ENCODE measurements at regions not wholly inside any gene's neighbourhood (a gene's known extent, or its start where the extent isn't known, plus 50 kb on each side); places are given as distances from the start of the nearest gene placed in this dataset.

DNA sequence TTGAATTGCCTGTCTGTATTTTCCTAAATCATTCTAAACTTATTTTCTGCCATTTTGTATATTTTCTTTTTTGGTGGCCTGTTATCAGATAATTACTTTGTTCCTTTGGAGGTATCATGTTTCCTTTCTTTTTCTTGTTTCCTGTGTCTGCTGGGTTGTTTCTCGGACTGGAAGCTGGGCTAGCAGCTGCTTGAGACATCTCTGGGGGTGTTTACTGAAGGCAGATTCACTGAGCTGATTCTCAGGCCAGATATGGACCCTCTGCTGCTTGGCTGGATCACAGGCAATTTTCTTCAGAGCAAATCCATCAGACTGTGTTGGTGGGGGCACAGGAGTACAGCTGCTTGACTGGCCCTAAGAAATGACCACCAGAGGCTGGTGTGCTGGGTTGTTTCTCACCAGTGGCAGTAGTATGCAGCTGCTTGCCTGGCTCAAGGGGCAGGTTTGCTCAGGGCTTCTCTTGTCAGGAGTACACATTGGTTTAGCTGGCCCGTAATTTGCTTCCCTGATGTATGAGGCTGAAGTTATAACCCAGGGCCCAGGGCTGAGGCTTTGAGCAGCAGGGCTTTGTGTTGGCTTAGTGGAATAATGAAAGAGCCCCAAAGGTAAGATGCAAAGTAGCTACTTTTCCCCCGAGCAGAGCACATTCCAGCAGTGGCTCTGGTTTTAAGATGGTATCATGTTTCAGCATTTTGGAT lies 680.6 kb downstream of the TECRL start:
- CTCF ChIA-PET: no interaction called here
- Histone ChIP-seq H3K4me2 (ENCODE audit: low read depth, low read length) (no peak overlapping the region), H3K23ac (ENCODE audit: low read depth, low read length) (no peak overlapping the region), H4K8ac (ENCODE audit: low read depth in 2 of 2, low read length in 2 of 2) (no peak overlapping the region), H4K91ac (ENCODE audit: insufficient read depth, low read depth, low read length) (no peak overlapping the region), H2BK20ac (ENCODE audit: low read depth, low read length) (no peak overlapping the region), H3K27me3 (ENCODE audit: control insufficient read depth, insufficient read depth, low read length) (no peaks in the 10 kb centered on the region), H2BK120ac (ENCODE audit: low read depth, low read length) (no peak overlapping the region), H2AK9ac (replicated peaks; ENCODE audit: low read depth, low read length, poor library complexity) (no peak overlapping the region), H2BK5ac (ENCODE audit: low read depth, low read length, poor library complexity, severe bottlenecking) (no peak overlapping the region), H3K56ac (ENCODE audit: extremely low read depth, insufficient read depth, low read length) (no peak overlapping the region), H3K36me3 (ENCODE audit: control insufficient read depth, insufficient read depth, low read length) (no peaks in the 10 kb centered on the region), H3K27ac (ENCODE audit: insufficient read depth, low read length) (no peak overlapping the region), H3K4me1 (ENCODE audit: control insufficient read depth, insufficient read depth, low read length) (no peaks in the 10 kb centered on the region), H2AK5ac (ENCODE audit: low read depth, low read length) (no peak overlapping the region), H2AFZ (replicated peaks; ENCODE audit: low read length, poor library complexity) (no peak overlapping the region), H3K4ac (ENCODE audit: low read depth, low read length) (no peak overlapping the region), H3K79me1 (ENCODE audit: low read depth in 1 of 2, low read length in 2 of 2) (no peaks in the 10 kb centered on the region), H3K4me3 (ENCODE audit: insufficient read depth, low read depth, low read length) (no peak overlapping the region), H3K9me3 (ENCODE audit: control insufficient read depth, insufficient read depth, low read length) (peaks cover 8% of the 10 kb centered on the region), H3K14ac (replicated peaks; ENCODE audit: low read depth, low read length) (no peak overlapping the region), H3K18ac (ENCODE audit: low read depth, low read length) (no peak overlapping the region), H3K9ac (ENCODE audit: low read depth, low read length) (no peak overlapping the region), H4K5ac (ENCODE audit: low read depth, low read length) (no peak overlapping the region), H3K9me1 (ENCODE audit: insufficient read depth, low read length) (no peaks in the 10 kb centered on the region), H2BK15ac (ENCODE audit: low read depth, low read length) (no peak overlapping the region), H4K20me1 (ENCODE audit: insufficient read depth, low read length) (no peaks in the 10 kb centered on the region)
- DNase-seq: no peak
- no peak for TF ChIP-seq RCOR1 (IDR thresholded peaks at IDR 0.05; ENCODE audit: insufficient replicate concordance, low read length)
- TF ChIP-seq MXI1 (IDR thresholded peaks at IDR 0.05; ENCODE audit: borderline replicate concordance, low read depth, low read length): no peak
- TF ChIP-seq CEBPB (IDR thresholded peaks at IDR 0.05; ENCODE audit: low read depth, low read length): no peak
- TF ChIP-seq, protein P1, sequence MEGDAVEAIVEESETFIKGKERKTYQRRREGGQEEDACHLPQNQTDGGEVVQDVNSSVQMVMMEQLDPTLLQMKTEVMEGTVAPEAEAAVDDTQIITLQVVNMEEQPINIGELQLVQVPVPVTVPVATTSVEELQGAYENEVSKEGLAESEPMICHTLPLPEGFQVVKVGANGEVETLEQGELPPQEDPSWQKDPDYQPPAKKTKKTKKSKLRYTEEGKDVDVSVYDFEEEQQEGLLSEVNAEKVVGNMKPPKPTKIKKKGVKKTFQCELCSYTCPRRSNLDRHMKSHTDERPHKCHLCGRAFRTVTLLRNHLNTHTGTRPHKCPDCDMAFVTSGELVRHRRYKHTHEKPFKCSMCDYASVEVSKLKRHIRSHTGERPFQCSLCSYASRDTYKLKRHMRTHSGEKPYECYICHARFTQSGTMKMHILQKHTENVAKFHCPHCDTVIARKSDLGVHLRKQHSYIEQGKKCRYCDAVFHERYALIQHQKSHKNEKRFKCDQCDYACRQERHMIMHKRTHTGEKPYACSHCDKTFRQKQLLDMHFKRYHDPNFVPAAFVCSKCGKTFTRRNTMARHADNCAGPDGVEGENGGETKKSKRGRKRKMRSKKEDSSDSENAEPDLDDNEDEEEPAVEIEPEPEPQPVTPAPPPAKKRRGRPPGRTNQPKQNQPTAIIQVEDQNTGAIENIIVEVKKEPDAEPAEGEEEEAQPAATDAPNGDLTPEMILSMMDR (conservative IDR thresholded peaks at IDR 0.05; ENCODE audit: low read depth, low read length): no peak
- TF ChIP-seq POLR2A (IDR thresholded peaks at IDR 0.05; ENCODE audit: low read depth, low read length): no peak
- TF ChIP-seq SMC3 (IDR thresholded peaks at IDR 0.05; ENCODE audit: low read depth, low read length): no peak
- TF ChIP-seq BHLHE40 (IDR thresholded peaks at IDR 0.05; ENCODE audit: low read depth, low read length): no peak
- TF ChIP-seq NFE2L2 (IDR thresholded peaks at IDR 0.05; ENCODE audit: low read depth, low read length): no peak
- no peak for TF ChIP-seq RFX5 (IDR thresholded peaks at IDR 0.05; ENCODE audit: low read depth, low read length)
- TF ChIP-seq, protein P2, sequence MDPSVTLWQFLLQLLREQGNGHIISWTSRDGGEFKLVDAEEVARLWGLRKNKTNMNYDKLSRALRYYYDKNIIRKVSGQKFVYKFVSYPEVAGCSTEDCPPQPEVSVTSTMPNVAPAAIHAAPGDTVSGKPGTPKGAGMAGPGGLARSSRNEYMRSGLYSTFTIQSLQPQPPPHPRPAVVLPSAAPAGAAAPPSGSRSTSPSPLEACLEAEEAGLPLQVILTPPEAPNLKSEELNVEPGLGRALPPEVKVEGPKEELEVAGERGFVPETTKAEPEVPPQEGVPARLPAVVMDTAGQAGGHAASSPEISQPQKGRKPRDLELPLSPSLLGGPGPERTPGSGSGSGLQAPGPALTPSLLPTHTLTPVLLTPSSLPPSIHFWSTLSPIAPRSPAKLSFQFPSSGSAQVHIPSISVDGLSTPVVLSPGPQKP (IDR thresholded peaks at IDR 0.05; ENCODE audit: borderline replicate concordance, low read depth, low read length): no peak
- TF ChIP-seq CHD1 (IDR thresholded peaks at IDR 0.05; ENCODE audit: low read depth, low read length): no peak
- no peak for TF ChIP-seq MAZ (IDR thresholded peaks at IDR 0.05; ENCODE audit: borderline replicate concordance, low read depth, low read length)
- TF ChIP-seq FOS (IDR thresholded peaks at IDR 0.05; ENCODE audit: low read depth, low read length): no peak
- TF ChIP-seq, protein P3, sequence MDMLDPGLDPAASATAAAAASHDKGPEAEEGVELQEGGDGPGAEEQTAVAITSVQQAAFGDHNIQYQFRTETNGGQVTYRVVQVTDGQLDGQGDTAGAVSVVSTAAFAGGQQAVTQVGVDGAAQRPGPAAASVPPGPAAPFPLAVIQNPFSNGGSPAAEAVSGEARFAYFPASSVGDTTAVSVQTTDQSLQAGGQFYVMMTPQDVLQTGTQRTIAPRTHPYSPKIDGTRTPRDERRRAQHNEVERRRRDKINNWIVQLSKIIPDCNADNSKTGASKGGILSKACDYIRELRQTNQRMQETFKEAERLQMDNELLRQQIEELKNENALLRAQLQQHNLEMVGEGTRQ (IDR thresholded peaks at IDR 0.05; ENCODE audit: low read depth, low read length): no peak
- TF ChIP-seq MAFK (IDR thresholded peaks at IDR 0.05; ENCODE audit: low read depth, low read length): no peak
- TF ChIP-seq RAD21 (IDR thresholded peaks at IDR 0.05; ENCODE audit: low read length): no peak
- no peak for ATAC-seq (ENCODE audit: low read depth)
- no CpG with 5 or more reads among the region's 3 CpGs for WGBS, 2 experiments (ENCODE audit: extremely low coverage in 2 of 2, insufficient read length in 1 of 2)
- in situ Hi-C loops (cut with MboI; ENCODE audit: low sequenced_read_pairs) (no loop called here), dilution Hi-C loops (cut with HindIII; ENCODE audit: low sequenced_read_pairs, unreplicated experiment) (no loop called here), intact Hi-C loops (cut with micrococcal nuclease) (no loop called here)
- no TSS peak for BruUV-seq (replicated peaks)
- POLR2A ChIA-PET (ENCODE audit: unreplicated experiment): no interaction called here

All from IMR-90 (cell line).